Tibial nerve (tissue), 4 donors: ENCODE measurements at regions not wholly inside any gene's neighbourhood (a gene's known extent, or its start where the extent isn't known, plus 50 kb on each side); places are given as distances from the start of the nearest gene placed in this dataset.

Experiments used
- EP300 ChIP-seq, 2 donors: sonication (generic); formaldehyde crosslinking; IDR thresholded peaks; one replicate each; pipeline ENCODE4 v1.6.1; 2017; ENCODE audit warnings: antibody characterized with exemption in 2 of 2, mild to moderate bottlenecking in 1 of 2
- TF ChIP-seq, protein P1 (sequence below), 5 experiments: fragments of 200-600 bp in 3 of 5; fragments of 450-650 bp in 2 of 5; sonication (generic) in 3 of 5; IDR thresholded peaks; one replicate each; pipeline ENCODE4 v1.5.1; 2016 to 2019; ENCODE audit warnings: antibody characterized with exemption in 5 of 5, mild to moderate bottlenecking in 3 of 5, moderate library complexity in 2 of 5

DNA sequence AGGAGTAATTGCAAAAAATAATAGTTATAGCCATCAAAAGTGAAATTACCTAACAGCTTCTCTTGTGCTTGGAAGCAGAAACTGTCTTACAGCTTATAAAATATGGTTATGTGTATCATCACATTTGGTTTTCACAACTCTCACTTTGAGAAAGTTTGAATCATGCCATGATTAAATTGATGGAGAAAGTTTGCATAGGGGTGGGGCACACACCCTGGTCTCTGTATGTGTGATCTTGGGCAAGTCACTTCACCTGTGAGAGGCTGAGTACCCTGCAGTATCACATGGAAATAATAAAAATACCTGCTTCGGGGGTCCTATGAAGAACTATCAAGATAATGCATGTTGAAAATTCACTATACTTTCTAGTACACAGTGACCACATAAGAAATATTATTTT lies 471.4 kb downstream of the RAP2B start:
- TF ChIP-seq, protein P1, sequence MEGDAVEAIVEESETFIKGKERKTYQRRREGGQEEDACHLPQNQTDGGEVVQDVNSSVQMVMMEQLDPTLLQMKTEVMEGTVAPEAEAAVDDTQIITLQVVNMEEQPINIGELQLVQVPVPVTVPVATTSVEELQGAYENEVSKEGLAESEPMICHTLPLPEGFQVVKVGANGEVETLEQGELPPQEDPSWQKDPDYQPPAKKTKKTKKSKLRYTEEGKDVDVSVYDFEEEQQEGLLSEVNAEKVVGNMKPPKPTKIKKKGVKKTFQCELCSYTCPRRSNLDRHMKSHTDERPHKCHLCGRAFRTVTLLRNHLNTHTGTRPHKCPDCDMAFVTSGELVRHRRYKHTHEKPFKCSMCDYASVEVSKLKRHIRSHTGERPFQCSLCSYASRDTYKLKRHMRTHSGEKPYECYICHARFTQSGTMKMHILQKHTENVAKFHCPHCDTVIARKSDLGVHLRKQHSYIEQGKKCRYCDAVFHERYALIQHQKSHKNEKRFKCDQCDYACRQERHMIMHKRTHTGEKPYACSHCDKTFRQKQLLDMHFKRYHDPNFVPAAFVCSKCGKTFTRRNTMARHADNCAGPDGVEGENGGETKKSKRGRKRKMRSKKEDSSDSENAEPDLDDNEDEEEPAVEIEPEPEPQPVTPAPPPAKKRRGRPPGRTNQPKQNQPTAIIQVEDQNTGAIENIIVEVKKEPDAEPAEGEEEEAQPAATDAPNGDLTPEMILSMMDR (IDR thresholded peaks at IDR 0.05), result no peak
- TF ChIP-seq EP300 (IDR thresholded peaks at IDR 0.05), result no peak
